Rectal smooth muscle tissue (tissue), 1 donor: ENCODE measurements at regions not wholly inside any gene's neighbourhood (a gene's known extent, or its start where the extent isn't known, plus 50 kb on each side); places are given as distances from the start of the nearest gene placed in this dataset.

Experiments used
- H3K27ac ChIP-seq: one replicate; pipeline ENCODE4 v1.7.0; 2013; ENCODE audit warnings: low read depth, low read length, inconsistent platforms
- H3K27me3 ChIP-seq: one replicate; pipeline ENCODE4 v1.7.0; 2013; ENCODE audit warnings: low read length; ENCODE audit not compliant: control insufficient read depth, insufficient read depth
- H3K36me3 ChIP-seq: one replicate; pipeline ENCODE4 v1.7.0; 2013; ENCODE audit warnings: low read length; ENCODE audit not compliant: control insufficient read depth, insufficient read depth
- H3K4me1 ChIP-seq: one replicate; pipeline ENCODE4 v1.7.0; 2013; ENCODE audit warnings: low read length; ENCODE audit not compliant: control insufficient read depth, insufficient read depth
- H3K4me3 ChIP-seq: one replicate; pipeline ENCODE4 v1.7.0; 2013; ENCODE audit warnings: low read length
- H3K9ac ChIP-seq: one replicate; pipeline ENCODE4 v1.7.0; 2013; ENCODE audit warnings: low read length

- H3K4me1 ChIP-seq = no peaks in the 10 kb centered on the region
Observed at GRCh38 chr1:199780091-199780490, 247.4 kb upstream of the NR5A2 start.

DNA sequence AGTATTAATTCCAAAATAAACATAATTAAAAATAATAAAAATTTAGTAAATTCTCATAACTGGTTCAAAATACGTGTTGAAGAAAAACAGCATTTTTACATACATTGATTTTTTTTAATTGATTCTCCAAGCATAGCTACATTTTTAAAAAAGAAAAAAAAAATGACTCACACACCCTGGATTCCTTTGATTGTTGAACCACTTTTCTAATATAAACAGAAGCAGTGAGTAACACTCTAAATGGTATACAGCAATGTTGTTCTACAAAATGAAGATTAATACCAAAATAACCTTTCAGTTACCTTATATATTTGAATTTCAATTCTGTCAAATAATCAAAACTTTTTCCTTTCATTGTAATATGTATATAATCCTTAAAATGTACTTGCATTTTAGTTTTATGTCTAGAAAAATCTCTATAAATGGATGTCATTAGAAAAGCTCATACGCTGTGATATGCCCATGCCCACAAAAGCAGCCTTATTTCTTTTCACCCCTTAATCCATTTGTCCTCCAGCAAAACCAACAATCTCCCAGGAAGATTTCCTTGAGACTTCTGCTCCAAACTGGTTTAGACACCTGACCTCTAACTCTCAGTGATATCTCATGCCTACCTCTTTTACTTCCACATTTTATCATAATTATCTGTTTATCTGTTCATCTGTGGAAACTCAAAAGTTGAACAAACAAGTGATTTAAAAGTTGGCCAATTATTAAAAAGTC lies 246.4 kb upstream of the NR5A2 start:
- H3K36me3 ChIP-seq = no peaks in the 10 kb centered on the region

More at GRCh38 chr1:199780091-199780490, 247.4 kb upstream of the NR5A2 start:
- Histone ChIP-seq H3K27me3 (no peaks in the 10 kb centered on the region), H3K27ac (no peak overlapping the region), H3K4me3 (no peak overlapping the region), H3K9ac (no peak overlapping the region), H3K36me3 (no peaks in the 10 kb centered on the region)

GRCh38 chr1:199784138-199784895 lies 243.2 kb upstream of the NR5A2 start:
- H3K9ac ChIP-seq = no peak overlapping the region
- no peak overlapping the region for H3K27ac ChIP-seq
- H3K36me3 ChIP-seq = no peaks in the 10 kb centered on the region
- no peak overlapping the region for H3K4me3 ChIP-seq
- no peaks in the 10 kb centered on the region for H3K27me3 ChIP-seq
- H3K4me1 ChIP-seq = no peaks in the 10 kb centered on the region

More for the DNA sequence above, 246.4 kb upstream of the NR5A2 start:
- no peak overlapping the region for H3K4me3 ChIP-seq
- no peaks in the 10 kb centered on the region for H3K27me3 ChIP-seq
- no peak overlapping the region for H3K27ac ChIP-seq
- no peaks in the 10 kb centered on the region for H3K4me1 ChIP-seq
- no peak overlapping the region for H3K9ac ChIP-seq

DNA sequence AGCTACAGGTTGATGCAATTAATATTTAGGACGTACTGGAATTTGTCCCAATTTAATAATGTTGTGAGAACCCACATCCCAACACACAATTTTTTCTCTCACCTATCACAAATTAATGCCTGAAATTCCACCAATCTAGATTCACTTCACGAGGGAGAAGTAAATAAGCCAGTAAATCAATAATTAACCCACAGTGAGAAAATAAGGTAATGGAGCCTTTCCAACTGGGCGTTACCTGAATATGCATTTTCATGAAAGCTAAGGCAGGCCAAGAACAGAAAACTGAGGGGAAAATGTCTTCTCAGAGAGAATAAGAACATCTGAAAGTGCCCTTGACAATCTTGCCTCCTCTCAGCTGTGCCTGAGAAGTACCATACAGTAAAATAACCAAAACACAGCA lies 240.8 kb upstream of the NR5A2 start:
- Histone ChIP-seq H3K4me1 (no peaks in the 10 kb centered on the region), H3K27ac (no peak overlapping the region), H3K27me3 (no peaks in the 10 kb centered on the region), H3K9ac (no peak overlapping the region), H3K36me3 (no peaks in the 10 kb centered on the region), H3K4me3 (no peak overlapping the region)

DNA sequence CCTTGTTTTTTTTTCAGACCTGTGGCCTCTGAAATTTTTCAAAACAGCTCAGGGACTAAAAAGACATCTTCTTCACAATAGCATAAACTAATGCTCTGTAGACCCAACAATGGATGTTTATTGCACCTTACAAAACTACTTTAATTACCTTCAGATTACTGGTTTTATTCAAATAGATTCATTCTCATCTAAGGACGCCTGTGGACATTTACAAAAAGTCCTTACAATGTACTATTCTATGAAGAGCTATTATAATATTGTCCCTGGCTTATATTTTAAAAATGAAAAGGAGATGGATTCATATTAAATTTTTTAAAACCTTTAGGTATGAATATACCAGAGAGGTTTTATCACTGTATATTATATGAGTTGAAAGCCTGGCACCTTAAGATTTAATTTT lies 238.4 kb upstream of the NR5A2 start:
- Histone ChIP-seq H3K27ac (no peak overlapping the region), H3K4me3 (no peak overlapping the region), H3K4me1 (no peaks in the 10 kb centered on the region), H3K36me3 (no peaks in the 10 kb centered on the region), H3K9ac (no peak overlapping the region), H3K27me3 (no peaks in the 10 kb centered on the region)

DNA sequence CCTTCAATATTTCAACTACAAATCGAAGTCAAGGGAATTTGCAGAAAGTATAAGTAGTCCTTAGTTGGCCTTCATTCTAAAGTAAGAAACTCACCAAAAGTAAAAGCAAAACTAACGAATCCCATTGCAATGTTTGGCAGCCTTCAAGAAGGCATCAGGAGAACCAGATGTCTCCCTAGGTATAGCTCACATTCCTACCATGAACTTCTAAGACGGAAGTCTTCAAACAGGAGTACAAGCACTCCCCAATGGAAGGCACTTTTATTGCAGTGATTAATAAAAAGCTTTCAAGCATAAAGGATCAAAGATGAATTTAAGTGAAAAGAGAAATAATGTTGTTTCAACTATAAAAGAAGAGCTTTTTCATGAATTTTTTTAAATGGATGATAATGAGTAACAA lies 236.0 kb upstream of the NR5A2 start:
- Histone ChIP-seq H3K4me3 (no peak overlapping the region), H3K27me3 (no peaks in the 10 kb centered on the region), H3K4me1 (no peaks in the 10 kb centered on the region), H3K27ac (no peak overlapping the region), H3K36me3 (no peaks in the 10 kb centered on the region), H3K9ac (no peak overlapping the region)

- Histone ChIP-seq H3K4me1 (no peaks in the 10 kb centered on the region), H3K9ac (no peak overlapping the region), H3K27me3 (no peaks in the 10 kb centered on the region), H3K36me3 (no peaks in the 10 kb centered on the region), H3K4me3 (no peak overlapping the region), H3K27ac (no peak overlapping the region)
Observed at GRCh38 chr1:199792874-199793273, 234.6 kb upstream of the NR5A2 start.

- Histone ChIP-seq H3K9ac (no peak overlapping the region), H3K27me3 (no peaks in the 10 kb centered on the region), H3K4me3 (no peak overlapping the region), H3K4me1 (no peaks in the 10 kb centered on the region), H3K36me3 (no peaks in the 10 kb centered on the region), H3K27ac (no peak overlapping the region)
Observed at GRCh38 chr1:199794105-199794863, 233.2 kb upstream of the NR5A2 start.

DNA sequence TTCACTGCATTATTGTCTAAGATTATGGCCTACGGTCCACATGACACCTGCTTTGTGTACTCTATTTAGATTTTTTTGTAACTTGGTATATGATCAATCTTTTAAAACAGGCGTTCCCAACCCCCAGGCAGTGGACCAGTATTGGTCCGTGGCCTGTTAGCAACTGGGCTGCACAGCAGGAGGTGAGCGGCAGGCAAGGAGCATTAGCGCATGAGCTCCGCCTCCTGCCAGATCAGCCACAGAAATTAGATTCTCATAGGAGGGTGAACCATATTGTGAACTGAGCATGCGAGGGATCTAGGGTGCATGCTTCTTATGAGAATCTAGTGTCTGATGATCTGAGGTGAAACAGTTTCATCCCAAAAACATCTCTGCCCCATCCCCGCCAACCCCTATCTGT lies 228.4 kb upstream of the NR5A2 start:
- H3K27me3 ChIP-seq = no peaks in the 10 kb centered on the region
- no peaks in the 10 kb centered on the region for H3K4me1 ChIP-seq
- no peak overlapping the region for H3K27ac ChIP-seq
- no peaks in the 10 kb centered on the region for H3K36me3 ChIP-seq
- no peak overlapping the region for H3K4me3 ChIP-seq
- H3K9ac ChIP-seq = no peak overlapping the region

DNA sequence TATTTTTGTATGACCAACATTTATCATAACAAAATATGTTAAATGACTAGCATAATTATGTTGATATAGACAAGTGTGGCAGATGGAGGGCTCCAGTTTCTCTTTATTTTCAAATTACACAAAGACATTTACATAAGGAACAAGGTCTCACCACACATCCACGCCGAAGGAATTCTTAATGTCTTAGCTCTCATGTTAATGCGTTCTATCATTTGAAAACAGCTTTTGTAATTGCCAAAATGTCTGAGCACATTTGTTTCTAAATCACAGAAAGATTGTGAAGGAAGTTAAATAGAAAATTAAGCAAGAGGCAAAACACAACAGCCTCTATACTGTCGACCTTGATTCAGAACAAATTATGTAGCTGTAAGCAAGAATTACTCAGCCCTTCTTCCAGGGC lies 223.0 kb upstream of the NR5A2 start:
- H3K36me3 ChIP-seq = no peaks in the 10 kb centered on the region
- no peak overlapping the region for H3K4me3 ChIP-seq
- H3K27ac ChIP-seq = no peak overlapping the region
- no peaks in the 10 kb centered on the region for H3K4me1 ChIP-seq
- no peaks in the 10 kb centered on the region for H3K27me3 ChIP-seq
- no peak overlapping the region for H3K9ac ChIP-seq

DNA sequence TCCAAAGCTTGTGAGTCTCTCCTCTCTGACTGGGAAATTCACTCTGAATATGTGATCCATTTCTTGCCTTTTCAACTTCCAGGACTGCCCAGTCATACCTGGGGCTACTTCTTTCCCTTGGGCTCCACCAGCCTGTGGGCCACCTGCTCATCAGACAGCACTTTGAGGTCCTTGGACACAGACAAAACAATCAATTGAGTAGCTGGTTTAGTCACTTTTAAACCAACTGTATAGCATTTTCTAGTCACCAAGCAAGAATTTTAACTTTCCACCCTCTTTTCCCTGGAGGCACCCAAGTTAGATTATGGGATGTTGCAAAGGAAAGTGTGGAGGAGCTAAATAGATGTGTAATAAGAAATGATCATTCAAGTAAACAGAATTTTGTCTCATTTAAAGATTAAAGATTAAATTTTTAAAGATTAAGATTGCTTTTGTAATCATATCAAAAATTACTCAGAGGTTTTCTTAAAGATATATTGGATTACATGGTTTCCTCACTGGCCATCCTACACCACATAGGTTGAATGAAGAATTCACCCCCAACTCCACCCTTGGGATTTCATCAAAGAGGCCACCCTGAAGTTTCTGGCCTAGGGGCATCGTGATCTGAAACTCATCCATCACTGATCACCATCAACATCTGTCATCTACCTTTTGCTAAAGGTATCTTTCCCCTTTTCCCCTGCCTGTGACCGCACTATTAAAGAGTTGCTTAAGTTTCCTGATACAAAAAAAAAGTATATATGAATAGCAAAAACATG lies 219.2 kb upstream of the NR5A2 start:
- Histone ChIP-seq H3K4me1 (no peaks in the 10 kb centered on the region), H3K9ac (no peak overlapping the region), H3K27me3 (no peaks in the 10 kb centered on the region), H3K27ac (no peak overlapping the region), H3K36me3 (no peaks in the 10 kb centered on the region), H3K4me3 (no peak overlapping the region)

GRCh38 chr1:199809311-199809710 lies 218.2 kb upstream of the NR5A2 start:
- H3K36me3 ChIP-seq = no peaks in the 10 kb centered on the region
- no peak overlapping the region for H3K27ac ChIP-seq
- H3K9ac ChIP-seq = no peak overlapping the region
- H3K4me1 ChIP-seq = no peaks in the 10 kb centered on the region
- H3K4me3 ChIP-seq = no peak overlapping the region
- H3K27me3 ChIP-seq = no peaks in the 10 kb centered on the region
